Head of caudate nucleus (tissue), 42 donors: ENCODE measurements at regions not wholly inside any gene's neighbourhood (a gene's known extent, or its start where the extent isn't known, plus 50 kb on each side); places are given as distances from the start of the nearest gene placed in this dataset.

Experiments
- DNase-seq, 42 donors: peaks; one replicate each; pipeline versions ENCODE4 v3.0.0 to v3.0.0-alpha.2; 2020 to 2021; ENCODE audit warnings: mixed read lengths in 7 of 42
- intact Hi-C: fragments of 100-400 bp; cut with DNase I; formaldehyde crosslinking; loops from one replicate; pipeline ENCODE4 v1.15.0; 2022

DNA sequence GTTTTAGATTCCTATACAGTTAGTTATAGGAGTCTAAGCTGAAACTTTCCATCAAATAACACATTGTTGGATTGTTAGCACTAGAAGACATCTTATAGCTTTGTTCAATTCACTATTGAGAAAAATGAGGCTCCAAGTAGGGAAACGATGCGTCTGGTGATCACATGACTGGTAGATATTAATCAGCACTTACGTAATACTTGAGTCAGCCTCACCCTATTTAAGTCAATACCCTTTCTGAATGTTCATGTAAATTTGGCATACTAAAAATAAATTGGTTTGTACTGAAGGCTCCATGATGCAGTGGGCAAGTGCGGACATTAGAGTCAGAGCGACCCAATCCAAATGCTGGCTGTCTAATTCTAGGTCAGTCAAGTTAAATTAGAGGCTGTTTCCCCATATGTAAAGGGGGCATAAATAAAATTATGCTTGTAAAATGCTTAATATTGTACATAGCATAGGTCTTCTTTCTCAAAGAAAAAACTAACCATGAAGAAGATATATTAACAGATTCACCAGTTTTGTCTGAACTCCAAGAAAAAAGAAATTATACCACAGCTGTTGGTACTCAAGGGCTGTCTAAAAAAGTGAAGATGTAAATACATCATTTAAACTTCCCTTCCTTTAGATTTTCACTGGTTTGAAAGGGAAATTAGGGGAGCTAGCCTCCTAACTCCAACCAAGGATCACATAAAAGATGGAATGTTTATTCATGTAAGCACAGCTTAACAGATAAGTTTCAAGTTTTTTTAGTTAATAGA lies 406.6 kb upstream of the TLE4 start:
- intact Hi-C loops: no loop called here
- DNase-seq: peak in 9 of 42 donors; percentile 1 to 55 (median 11)

GRCh38 chr9:79166005-79166404 lies 405.8 kb upstream of the TLE4 start:
- DNase-seq: no peak
- intact Hi-C loops: no loop called here

DNA sequence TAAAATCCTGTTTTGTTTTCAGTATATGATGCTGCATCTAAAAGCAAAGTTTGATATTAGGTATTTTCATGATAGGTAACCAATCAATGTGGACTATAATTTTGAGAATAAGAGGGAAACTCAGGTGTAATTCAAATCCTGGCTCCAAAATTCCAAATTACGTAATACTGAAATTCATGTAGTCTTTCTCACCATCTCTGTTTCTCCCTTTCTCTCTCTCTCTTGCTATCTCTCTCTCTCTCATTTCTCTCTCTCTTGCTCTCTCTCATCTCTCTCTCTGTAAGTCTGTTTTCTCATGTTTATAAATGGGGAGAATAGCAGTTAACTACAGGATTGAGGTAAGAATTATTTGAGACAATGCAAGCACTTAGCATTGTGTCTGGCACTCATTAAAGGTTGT lies 401.1 kb upstream of the TLE4 start:
- intact Hi-C loops: no loop called here

DNA sequence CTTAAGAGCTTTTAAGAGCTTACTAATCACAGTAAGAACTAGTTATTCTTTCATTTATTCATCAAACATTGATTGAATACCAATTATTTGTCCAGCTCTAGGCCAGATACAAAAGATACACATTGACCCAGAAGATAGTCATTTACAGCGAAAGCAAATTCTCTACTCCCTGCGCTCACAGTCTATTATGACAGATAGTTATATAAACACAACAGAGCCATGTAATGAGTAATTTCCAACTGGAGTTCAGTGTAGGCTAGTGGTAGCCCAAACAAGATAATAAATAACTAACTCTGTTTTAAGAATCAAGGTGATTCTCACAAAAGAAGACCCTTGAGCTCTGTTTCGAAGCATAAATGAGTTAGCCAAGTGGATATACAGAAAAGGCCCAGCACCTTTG lies 397.8 kb upstream of the TLE4 start:
- DNase-seq: no peak
- intact Hi-C loops: no loop called here

More for the DNA sequence above, 401.1 kb upstream of the TLE4 start:
- DNase-seq: no peak

- no peak for DNase-seq
- intact Hi-C loops: no loop called here
These were observed 395.6 kb upstream of the TLE4 start for GRCh38 chr9:79176014-79176697.

DNA sequence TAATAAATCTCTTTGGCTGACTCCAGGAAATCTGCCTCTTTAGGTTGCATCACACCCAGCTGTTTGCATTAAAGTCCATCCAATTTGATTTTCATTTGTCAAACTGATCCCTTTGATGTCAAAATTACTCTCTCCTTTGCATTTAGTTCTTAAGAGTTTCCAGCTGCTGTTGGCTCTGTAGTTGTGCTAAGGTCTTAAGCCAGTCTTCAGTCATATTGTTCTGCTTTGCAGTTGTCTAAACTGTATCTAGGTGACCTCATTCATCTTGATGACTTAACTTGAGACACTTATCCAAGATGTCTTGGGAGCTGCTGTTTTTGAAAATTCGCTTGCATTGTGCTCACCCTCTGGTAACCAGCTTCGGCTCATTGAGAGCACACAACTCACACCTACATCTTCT lies 386.9 kb upstream of the TLE4 start:
- no peak for DNase-seq
- intact Hi-C loops: no loop called here

- intact Hi-C loops: no loop called here
- DNase-seq: no peak
These were observed 385.9 kb upstream of the TLE4 start for GRCh38 chr9:79185866-79186265.

GRCh38 chr9:79189511-79189924 lies 382.2 kb upstream of the TLE4 start:
- no peak for DNase-seq
- intact Hi-C loops: no loop called here

- DNase-seq: no peak
- intact Hi-C loops: no loop called here
These were observed 378.8 kb upstream of the TLE4 start for GRCh38 chr9:79193001-79193400.

- no peak for DNase-seq
- intact Hi-C loops: no loop called here
These were observed 378.1 kb upstream of the TLE4 start for GRCh38 chr9:79193501-79194223.

- DNase-seq: no peak
- intact Hi-C loops: no loop called here
These were observed 375.9 kb upstream of the TLE4 start for GRCh38 chr9:79195879-79196278.

DNA sequence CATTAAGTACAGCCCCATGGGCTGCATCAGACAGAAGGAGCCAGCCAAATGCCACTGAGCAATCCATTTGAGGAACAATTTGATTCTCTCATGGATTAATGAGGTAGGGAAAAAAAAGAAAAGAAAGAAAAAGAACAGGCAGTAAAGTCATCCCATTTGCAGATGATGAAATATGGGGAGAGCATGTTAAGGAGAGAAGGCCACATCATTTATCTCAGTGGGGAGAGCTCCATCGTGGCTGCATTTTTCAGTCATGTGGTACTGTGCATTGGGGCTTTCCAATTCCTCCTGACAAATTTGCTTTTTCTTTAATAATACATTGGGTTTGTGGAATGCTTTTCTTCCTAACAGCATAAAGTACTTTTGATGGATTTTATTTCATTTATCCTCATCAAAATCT lies 375.2 kb upstream of the TLE4 start:
- intact Hi-C loops: no loop called here
- DNase-seq: no peak

GRCh38 chr9:79200336-79200735 lies 371.4 kb upstream of the TLE4 start:
- intact Hi-C loops: no loop called here
- no peak for DNase-seq

- intact Hi-C loops: no loop called here
These were observed 370.1 kb upstream of the TLE4 start for GRCh38 chr9:79201636-79202035.

GRCh38 chr9:79208791-79209396 lies 362.9 kb upstream of the TLE4 start:
- intact Hi-C loops: no loop called here
- no peak for DNase-seq

More at GRCh38 chr9:79201636-79202035, 370.1 kb upstream of the TLE4 start:
- DNase-seq: no peak

DNA sequence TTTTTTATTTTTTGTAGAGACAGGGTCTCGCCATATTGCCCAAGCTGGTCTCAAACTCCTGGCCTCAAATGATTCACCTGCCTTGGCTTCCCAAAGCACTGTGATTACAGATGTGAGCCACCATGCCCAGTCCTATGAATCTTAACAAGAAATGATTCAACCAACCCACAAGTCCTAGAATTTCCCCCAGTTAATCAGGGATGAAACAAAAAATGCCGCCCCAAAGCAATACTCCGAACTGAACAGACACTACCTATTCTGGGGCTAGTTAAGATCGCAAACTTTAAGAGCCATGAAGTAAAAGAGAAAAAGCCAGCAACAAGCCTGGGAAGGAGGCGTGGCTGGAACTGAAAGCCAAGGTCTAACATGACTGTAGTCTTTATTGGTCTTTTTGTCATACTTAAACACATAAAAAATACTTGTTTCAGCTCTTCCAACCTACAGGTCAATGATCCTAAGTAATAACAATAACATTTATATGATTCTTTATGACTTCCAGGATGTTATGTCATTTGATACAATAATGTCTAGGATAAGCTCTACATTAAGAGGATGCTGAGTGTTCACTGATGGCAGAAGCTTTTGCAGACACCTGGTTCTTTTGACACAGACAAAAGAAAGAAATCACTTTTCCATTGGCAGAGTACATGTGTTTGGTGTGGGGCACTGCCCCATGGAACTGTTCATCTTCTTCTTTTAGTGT lies 361.1 kb upstream of the TLE4 start:
- intact Hi-C loops: no loop called here
- no peak for DNase-seq

DNA sequence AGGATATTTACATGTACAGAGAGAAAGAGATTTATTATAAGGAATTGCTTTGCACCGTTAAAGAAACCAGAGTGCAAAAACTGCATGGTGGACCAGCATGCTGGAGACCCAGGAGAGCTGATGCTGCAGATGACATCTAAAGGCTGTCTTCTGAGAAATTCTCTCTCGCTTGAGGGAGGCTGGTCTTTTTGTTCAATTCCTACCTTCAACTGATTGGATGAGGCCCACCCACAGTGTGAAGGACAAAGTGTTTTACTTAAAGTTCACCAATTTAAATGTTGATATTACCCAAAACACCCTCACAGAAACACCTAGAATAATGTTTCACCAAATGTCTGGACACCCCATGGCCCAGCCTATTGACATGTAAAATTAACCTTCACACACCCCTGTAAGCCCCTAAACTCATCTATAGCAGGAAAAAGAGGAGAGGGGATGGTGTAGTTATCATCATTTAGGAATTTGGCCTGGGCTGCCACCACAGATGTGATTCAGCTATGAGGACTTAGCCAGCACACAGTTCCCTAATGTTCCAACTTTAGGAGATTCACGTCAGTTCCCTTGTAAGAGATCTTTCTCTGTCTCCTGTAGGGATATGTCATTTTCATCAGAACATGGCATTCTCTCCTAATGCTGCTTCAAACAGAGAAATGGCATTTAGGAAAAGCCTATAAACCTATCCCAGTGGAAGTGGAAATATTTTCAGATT lies 358.2 kb upstream of the TLE4 start:
- intact Hi-C loops: no loop called here
- DNase-seq: no peak

GRCh38 chr9:79215821-79216220 lies 355.9 kb upstream of the TLE4 start:
- intact Hi-C loops: no loop called here
- DNase-seq: no peak

GRCh38 chr9:79220251-79220650 lies 351.5 kb upstream of the TLE4 start:
- intact Hi-C loops: no loop called here
- DNase-seq: no peak
